Fibroblast of pulmonary artery (primary cell): ENCODE measurements at regions not wholly inside any gene's neighbourhood (a gene's known extent, or its start where the extent isn't known, plus 50 kb on each side); places are given as distances from the start of the nearest gene placed in this dataset.
"Not testable (repeated sequence)": the region's sequence is repeated elsewhere in the genome, so short reads cannot be mapped to it uniquely, and the experiment has no call there.

ENCODE experiments used
- DNase-seq: peaks from one replicate; pipeline ENCODE4 v3.0.0-alpha.2; 2010; ENCODE audit warnings: low read depth
- H3K4me3 ChIP-seq: replicated peaks from 2 replicates; pipeline ENCODE4 v1.5.1; 2011; ENCODE audit warnings: low read depth, mild to moderate bottlenecking, control low read depth, low read length, moderate library complexity
- TF ChIP-seq, protein P1 (sequence below): IDR thresholded peaks from 2 replicates; pipeline ENCODE4 v1.5.1; 2011; ENCODE audit warnings: mild to moderate bottlenecking, control low read depth, low read length, inconsistent platforms; ENCODE audit errors: missing control alignments

- TF ChIP-seq, protein P1, sequence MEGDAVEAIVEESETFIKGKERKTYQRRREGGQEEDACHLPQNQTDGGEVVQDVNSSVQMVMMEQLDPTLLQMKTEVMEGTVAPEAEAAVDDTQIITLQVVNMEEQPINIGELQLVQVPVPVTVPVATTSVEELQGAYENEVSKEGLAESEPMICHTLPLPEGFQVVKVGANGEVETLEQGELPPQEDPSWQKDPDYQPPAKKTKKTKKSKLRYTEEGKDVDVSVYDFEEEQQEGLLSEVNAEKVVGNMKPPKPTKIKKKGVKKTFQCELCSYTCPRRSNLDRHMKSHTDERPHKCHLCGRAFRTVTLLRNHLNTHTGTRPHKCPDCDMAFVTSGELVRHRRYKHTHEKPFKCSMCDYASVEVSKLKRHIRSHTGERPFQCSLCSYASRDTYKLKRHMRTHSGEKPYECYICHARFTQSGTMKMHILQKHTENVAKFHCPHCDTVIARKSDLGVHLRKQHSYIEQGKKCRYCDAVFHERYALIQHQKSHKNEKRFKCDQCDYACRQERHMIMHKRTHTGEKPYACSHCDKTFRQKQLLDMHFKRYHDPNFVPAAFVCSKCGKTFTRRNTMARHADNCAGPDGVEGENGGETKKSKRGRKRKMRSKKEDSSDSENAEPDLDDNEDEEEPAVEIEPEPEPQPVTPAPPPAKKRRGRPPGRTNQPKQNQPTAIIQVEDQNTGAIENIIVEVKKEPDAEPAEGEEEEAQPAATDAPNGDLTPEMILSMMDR, result no peak
- H3K4me3 ChIP-seq, result no peak overlapping the region
- DNase-seq, result no peak
Measured at GRCh38 chr3:20250314-20250713, 64.3 kb upstream of the SGO1 start.

GRCh38 chr3:20246662-20247061, 60.7 kb upstream of the SGO1 start:
- no peak for DNase-seq
- no peak overlapping the region for H3K4me3 ChIP-seq
- TF ChIP-seq, protein P1, result no peak

DNA sequence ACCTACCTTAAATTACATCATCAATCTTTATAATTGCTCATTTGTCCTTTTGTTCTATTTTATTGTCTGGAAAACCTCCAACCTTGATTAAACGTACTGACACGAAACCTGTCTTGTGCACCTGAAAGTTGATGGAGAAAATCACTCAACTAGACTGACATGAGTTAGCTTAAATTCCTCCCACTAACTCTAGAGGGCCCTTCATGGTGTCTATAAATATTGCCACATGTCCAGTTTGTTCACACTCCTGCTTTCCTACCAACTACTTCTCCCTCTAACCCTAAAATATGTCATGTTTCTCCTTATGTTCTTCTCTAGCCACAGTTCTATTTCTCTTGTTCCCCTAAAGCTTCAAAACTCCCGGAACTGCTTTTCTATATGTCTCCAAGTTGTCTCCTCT, 59.8 kb upstream of the SGO1 start:
- no peak overlapping the region for H3K4me3 ChIP-seq
- DNase-seq, result no peak
- TF ChIP-seq, protein P1, result no peak

DNA sequence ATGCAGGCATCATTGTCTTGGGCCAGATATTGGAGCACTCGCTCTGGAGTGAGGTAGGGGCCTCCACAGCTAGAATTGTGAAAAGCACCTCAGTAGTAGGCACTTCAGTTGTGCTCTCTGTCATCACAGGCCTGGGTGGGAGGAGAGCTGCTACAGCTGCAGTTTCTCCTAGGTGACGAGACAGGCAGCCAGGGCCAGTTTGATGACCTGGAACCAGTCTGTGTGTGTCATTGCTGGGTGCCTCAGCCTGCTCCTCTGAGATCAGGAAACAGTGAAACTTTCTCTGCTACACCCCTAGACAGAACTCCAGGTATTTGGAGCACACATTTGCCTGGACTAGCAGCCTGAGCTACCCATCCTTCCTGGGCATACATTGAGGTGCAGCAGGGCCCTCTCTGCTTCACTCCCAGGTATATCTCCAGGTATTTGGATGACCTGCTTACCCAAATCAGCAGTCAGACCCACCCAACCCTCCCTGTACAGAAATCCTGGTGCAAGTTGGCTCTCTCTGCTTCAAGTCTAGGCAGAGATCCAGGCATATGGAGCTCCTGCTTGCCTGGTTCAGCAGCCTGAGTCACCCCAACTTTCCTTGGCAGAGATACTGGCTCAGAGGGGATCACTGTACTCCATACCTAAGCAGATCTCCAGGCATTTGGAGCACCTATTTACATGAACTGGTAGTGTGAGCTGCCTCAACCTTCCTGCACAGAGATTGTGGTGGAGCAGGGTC, 54.3 kb upstream of the SGO1 start:
- no peak overlapping the region for H3K4me3 ChIP-seq
- no peak for DNase-seq
- TF ChIP-seq, protein P1, result no peak

DNA sequence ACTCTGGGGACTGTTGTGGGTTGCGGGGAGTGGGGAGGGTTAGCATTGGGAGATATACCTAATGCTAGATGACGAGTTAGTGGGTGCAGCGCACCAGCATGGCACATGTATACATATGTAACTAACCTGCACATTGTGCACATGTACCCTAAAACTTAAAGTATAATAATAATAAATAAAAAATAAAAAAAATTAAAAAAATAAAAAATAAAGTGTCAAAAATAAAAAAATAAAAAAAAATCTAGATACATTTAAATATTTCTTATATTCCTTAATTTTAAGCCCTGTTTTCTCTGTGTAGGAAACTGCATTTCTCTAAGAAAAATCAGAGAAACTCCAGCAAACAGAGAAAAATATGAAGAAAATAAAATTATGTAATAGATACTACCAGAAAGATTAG, 52.2 kb upstream of the SGO1 start:
- DNase-seq, H3K4me3 ChIP-seq: not testable (repeated sequence)

GRCh38 chr3:20236603-20237002, 50.6 kb upstream of the SGO1 start:
- TF ChIP-seq, protein P1, result no peak
- DNase-seq, result no peak
- H3K4me3 ChIP-seq, result no peak overlapping the region
